ENCODE measurements at regions not wholly inside any gene's neighbourhood (a gene's known extent, or its start where the extent isn't known, plus 50 kb on each side); places are given as distances from the start of the nearest gene placed in this dataset.

GRCh38 chr5:18507114-18507513 is 872.9 kb downstream of the TAF11L14 start:
- no peak for TF ChIP-seq CTCF (IDR thresholded peaks at IDR 0.05)
- H3K9me3 ChIP-seq: no peaks in the 10 kb centered on the region
- no peak overlapping the region for H3K4me3 ChIP-seq

GRCh38 chr5:18517641-18518380 is 883.6 kb downstream of the TAF11L14 start:
- no peak overlapping the region for H3K4me3 ChIP-seq
- no peak for TF ChIP-seq CTCF (IDR thresholded peaks at IDR 0.05)
- no peaks in the 10 kb centered on the region for H3K9me3 ChIP-seq
- no peak overlapping the region for H3K27ac ChIP-seq
- intact Hi-C loops (cut with DNase I): no loop called here
- DNase-seq (ENCODE audit: low spot score in 2 of 2): no peak
- H3K36me3 ChIP-seq: no peaks in the 10 kb centered on the region
- no peaks in the 10 kb centered on the region for H3K4me1 ChIP-seq
- no peaks in the 10 kb centered on the region for H3K27me3 ChIP-seq

More at GRCh38 chr5:18507114-18507513, 872.9 kb downstream of the TAF11L14 start:
- intact Hi-C loops (cut with DNase I): no loop called here
- Histone ChIP-seq H3K4me1 (no peaks in the 10 kb centered on the region), H3K27me3 (no peaks in the 10 kb centered on the region), H3K36me3 (no peaks in the 10 kb centered on the region), H3K27ac (no peak overlapping the region)
- no peak for DNase-seq (ENCODE audit: low spot score in 2 of 2)

GRCh38 chr5:18523380-18523779 is 889.1 kb downstream of the TAF11L14 start:
- Histone ChIP-seq H3K36me3 (no peaks in the 10 kb centered on the region), H3K27ac (no peak overlapping the region), H3K4me3 (no peak overlapping the region), H3K4me1 (no peaks in the 10 kb centered on the region), H3K27me3 (no peaks in the 10 kb centered on the region), H3K9me3 (no peaks in the 10 kb centered on the region)
- no peak for TF ChIP-seq CTCF (IDR thresholded peaks at IDR 0.05)
- intact Hi-C loops (cut with DNase I): no loop called here
- no peak for DNase-seq (ENCODE audit: low spot score in 2 of 2)

GRCh38 chr5:18526792-18527405 is 892.6 kb downstream of the TAF11L14 start:
- Histone ChIP-seq H3K9me3 (no peaks in the 10 kb centered on the region), H3K4me3 (no peak overlapping the region), H3K4me1 (no peaks in the 10 kb centered on the region), H3K36me3 (no peaks in the 10 kb centered on the region), H3K27me3 (no peaks in the 10 kb centered on the region), H3K27ac (no peak overlapping the region)
- DNase-seq (ENCODE audit: low spot score in 2 of 2): no peak
- intact Hi-C loops (cut with DNase I): no loop called here
- TF ChIP-seq CTCF (IDR thresholded peaks at IDR 0.05): no peak

GRCh38 chr5:18533137-18533536 is 898.9 kb downstream of the TAF11L14 start:
- Histone ChIP-seq H3K4me3 (no peak overlapping the region), H3K27ac (no peak overlapping the region), H3K36me3 (no peaks in the 10 kb centered on the region), H3K4me1 (no peaks in the 10 kb centered on the region), H3K27me3 (no peaks in the 10 kb centered on the region), H3K9me3 (no peaks in the 10 kb centered on the region)
- no peak for DNase-seq (ENCODE audit: low spot score in 2 of 2)
- TF ChIP-seq CTCF (IDR thresholded peaks at IDR 0.05): no peak
- intact Hi-C loops (cut with DNase I): no loop called here
